ENCODE measurements at regions not wholly inside any gene's neighbourhood (a gene's known extent, or its start where the extent isn't known, plus 50 kb on each side); places are given as distances from the start of the nearest gene placed in this dataset.

- no peak for DNase-seq (ENCODE audit: low read depth)
Observed at GRCh38 chr17:72208832-72209231, 88.0 kb downstream of the SOX9 start.

GRCh38 chr17:72212041-72212440, 91.2 kb downstream of the SOX9 start:
- no peak for DNase-seq (ENCODE audit: low read depth)

- DNase-seq (ENCODE audit: low read depth), result no peak
Observed at GRCh38 chr17:72215490-72215889, 94.7 kb downstream of the SOX9 start.

- no peak for DNase-seq (ENCODE audit: low read depth)
Observed at GRCh38 chr17:72215928-72216327, 95.1 kb downstream of the SOX9 start.

GRCh38 chr17:72219137-72219823, 98.5 kb downstream of the SOX9 start:
- DNase-seq (ENCODE audit: low read depth), result no peak

GRCh38 chr17:72219824-72220493, 99.1 kb downstream of the SOX9 start:
- no peak for DNase-seq (ENCODE audit: low read depth)

- DNase-seq (ENCODE audit: low read depth), result no peak
Observed at GRCh38 chr17:72222661-72223380, 102.0 kb downstream of the SOX9 start.

- no peak for DNase-seq (ENCODE audit: low read depth)
Observed at GRCh38 chr17:72223866-72224291, 103.1 kb downstream of the SOX9 start.

- DNase-seq (ENCODE audit: low read depth), result no peak
Observed at GRCh38 chr17:72226322-72226721, 105.5 kb downstream of the SOX9 start.

- DNase-seq (ENCODE audit: low read depth), result no peak
Observed at GRCh38 chr17:72233986-72234385, 113.2 kb downstream of the SOX9 start.

- DNase-seq (ENCODE audit: low read depth), result no peak
Observed at GRCh38 chr17:72234985-72235384, 114.2 kb downstream of the SOX9 start.

- no peak for DNase-seq (ENCODE audit: low read depth)
Observed at GRCh38 chr17:72236980-72237633, 116.3 kb downstream of the SOX9 start.

GRCh38 chr17:72238157-72238673, 117.4 kb downstream of the SOX9 start:
- DNase-seq (ENCODE audit: low read depth), result no peak

GRCh38 chr17:72239548-72239947, 118.7 kb downstream of the SOX9 start:
- no peak for DNase-seq (ENCODE audit: low read depth)

- DNase-seq (ENCODE audit: low read depth), result no peak
Observed at GRCh38 chr17:72240333-72240732, 119.5 kb downstream of the SOX9 start.

GRCh38 chr17:72244494-72244893, 123.7 kb downstream of the SOX9 start:
- DNase-seq (ENCODE audit: low read depth), result no peak

- no peak for DNase-seq (ENCODE audit: low read depth)
Observed at GRCh38 chr17:72244956-72245355, 124.1 kb downstream of the SOX9 start.

- no peak for DNase-seq (ENCODE audit: low read depth)
Observed at GRCh38 chr17:72249441-72249840, 128.6 kb downstream of the SOX9 start.

- no peak for DNase-seq (ENCODE audit: low read depth)
Observed at GRCh38 chr17:72250206-72250605, 129.4 kb downstream of the SOX9 start.

GRCh38 chr17:72253597-72253996, 132.8 kb downstream of the SOX9 start:
- DNase-seq (ENCODE audit: low read depth), result no peak

- no peak for DNase-seq (ENCODE audit: low read depth)
Observed at GRCh38 chr17:72254808-72255449, 134.1 kb downstream of the SOX9 start.

GRCh38 chr17:72255481-72255880, 134.7 kb downstream of the SOX9 start:
- no peak for DNase-seq (ENCODE audit: low read depth)

Data from stimulated activated CD8-positive, alpha-beta memory T cell treated with anti-CD3 and anti-CD28 coated beads, Interleukin-12 subunit alpha, Interleukin-12 subunit beta, amount 100 ng/mL, for 1 hour (primary cell).